Muscle of leg (tissue), 3 donors: ENCODE measurements at regions not wholly inside any gene's neighbourhood (a gene's known extent, or its start where the extent isn't known, plus 50 kb on each side); places are given as distances from the start of the nearest gene placed in this dataset.
"Not testable (repeated sequence)": the region's sequence is repeated elsewhere in the genome, so short reads cannot be mapped to it uniquely, and the experiment has no call there.

ENCODE experiments used
- DNase-seq: peaks from one replicate; pipeline ENCODE4 v3.0.0; 2013
- H3K27ac ChIP-seq: one replicate; pipeline ENCODE4 v1.5.1; 2013; ENCODE audit warnings: mild to moderate bottlenecking, low read length, control low read depth
- H3K27me3 ChIP-seq: one replicate; pipeline ENCODE4 v1.6.1; 2013; ENCODE audit warnings: low read length; ENCODE audit not compliant: control insufficient read depth, insufficient read depth
- H3K36me3 ChIP-seq: one replicate; pipeline ENCODE4 v1.6.1; 2013; ENCODE audit warnings: low read length; ENCODE audit not compliant: control insufficient read depth, insufficient read depth
- H3K4me1 ChIP-seq: one replicate; pipeline ENCODE4 v1.6.1; 2013; ENCODE audit warnings: low read length; ENCODE audit not compliant: control insufficient read depth, insufficient read depth
- H3K4me3 ChIP-seq: one replicate; pipeline ENCODE4 v1.5.1; 2013; ENCODE audit warnings: low read length, control low read depth
- H3K9me3 ChIP-seq: replicated peaks from 2 replicates; pipeline ENCODE4 v1.6.1; 2013; ENCODE audit warnings: low read depth, low read length; ENCODE audit not compliant: control insufficient read depth
- WGBS: methylation state at CpG from one replicate; pipeline ENCODE4 v1.1.5; 2013; ENCODE audit warnings: missing lambda C conversion rate; ENCODE audit not compliant: insufficient coverage; 5-methylcytosine and 5-hydroxymethylcytosine counted together

GRCh38 chr6:48389146-48390043, 278.4 kb upstream of the PTCHD4 start:
- 82% methylated on average over 4 of the region's 4 CpGs for WGBS
- H3K4me1 ChIP-seq = no peaks in the 10 kb centered on the region
- peaks cover 9% of the 10 kb centered on the region for H3K9me3 ChIP-seq
- H3K27me3 ChIP-seq = no peaks in the 10 kb centered on the region
- H3K27ac ChIP-seq = no peak overlapping the region
- H3K36me3 ChIP-seq = no peaks in the 10 kb centered on the region
- H3K4me3 ChIP-seq = no peak overlapping the region
- no peak for DNase-seq

GRCh38 chr6:48388044-48388443, 277.0 kb upstream of the PTCHD4 start:
- H3K36me3 ChIP-seq = no peaks in the 10 kb centered on the region
- no CpG with 5 or more reads among the region's 2 CpGs for WGBS

GRCh38 chr6:48378884-48379407, 267.9 kb upstream of the PTCHD4 start:
- Histone ChIP-seq H3K4me3 (no peak overlapping the region), H3K36me3 (no peaks in the 10 kb centered on the region), H3K27me3 (no peaks in the 10 kb centered on the region), H3K27ac (no peak overlapping the region), H3K9me3 (no peaks in the 10 kb centered on the region), H3K4me1 (no peaks in the 10 kb centered on the region)
- no peak for DNase-seq

More at GRCh38 chr6:48388044-48388443, 277.0 kb upstream of the PTCHD4 start:
- Histone ChIP-seq H3K9me3 (peaks cover 9% of the 10 kb centered on the region), H3K27me3 (no peaks in the 10 kb centered on the region), H3K4me3 (no peak overlapping the region), H3K27ac (no peak overlapping the region), H3K4me1 (no peaks in the 10 kb centered on the region)
- no peak for DNase-seq

- Histone ChIP-seq H3K27me3 (no peaks in the 10 kb centered on the region), H3K4me3 (no peak overlapping the region), H3K4me1 (no peaks in the 10 kb centered on the region), H3K36me3 (no peaks in the 10 kb centered on the region), H3K27ac (no peak overlapping the region), H3K9me3 (no peaks in the 10 kb centered on the region)
- DNase-seq = no peak
- 63% methylated on average over 1 of the region's 3 CpGs for WGBS
Observed at GRCh38 chr6:48377115-48377514, 266.1 kb upstream of the PTCHD4 start.

- H3K36me3 ChIP-seq, DNase-seq, H3K4me3 ChIP-seq, H3K27me3 ChIP-seq, H3K9me3 ChIP-seq, H3K27ac ChIP-seq, H3K4me1 ChIP-seq: not testable (repeated sequence)
- 95% methylated on average over 17 of the region's 34 CpGs for WGBS
Observed at GRCh38 chr6:48371226-48371625, 260.2 kb upstream of the PTCHD4 start.

GRCh38 chr6:48369100-48369499, 258.1 kb upstream of the PTCHD4 start:
- Histone ChIP-seq H3K36me3 (no peaks in the 10 kb centered on the region), H3K4me3 (no peak overlapping the region), H3K27me3 (no peaks in the 10 kb centered on the region), H3K27ac (no peak overlapping the region), H3K9me3 (peaks cover 2% of the 10 kb centered on the region), H3K4me1 (no peaks in the 10 kb centered on the region)
- no CpG with 5 or more reads among the region's 2 CpGs for WGBS
- DNase-seq = no peak

- Histone ChIP-seq H3K36me3 (no peaks in the 10 kb centered on the region), H3K9me3 (no peaks in the 10 kb centered on the region), H3K27me3 (no peaks in the 10 kb centered on the region), H3K27ac (no peak overlapping the region), H3K4me3 (no peak overlapping the region), H3K4me1 (no peaks in the 10 kb centered on the region)
- no CpG with 5 or more reads among the region's 1 CpG for WGBS
- DNase-seq = no peak
Observed at GRCh38 chr6:48325701-48326100, 214.7 kb upstream of the PTCHD4 start.

- H3K9me3 ChIP-seq = no peaks in the 10 kb centered on the region
- no peak for DNase-seq
- no peaks in the 10 kb centered on the region for H3K36me3 ChIP-seq
- H3K4me3 ChIP-seq = no peak overlapping the region
- no peak overlapping the region for H3K27ac ChIP-seq
- H3K4me1 ChIP-seq = no peaks in the 10 kb centered on the region
- no peaks in the 10 kb centered on the region for H3K27me3 ChIP-seq
- WGBS = 86% methylated on average over 5 of the region's 5 CpGs
Observed at GRCh38 chr6:48318670-48319069, 207.7 kb upstream of the PTCHD4 start.

GRCh38 chr6:48315915-48316314, 204.9 kb upstream of the PTCHD4 start:
- Histone ChIP-seq H3K9me3 (no peaks in the 10 kb centered on the region), H3K4me1 (no peaks in the 10 kb centered on the region), H3K4me3 (no peak overlapping the region), H3K36me3 (no peaks in the 10 kb centered on the region), H3K27ac (no peak overlapping the region), H3K27me3 (no peaks in the 10 kb centered on the region)
- no CpG with 5 or more reads among the region's 1 CpG for WGBS
- no peak for DNase-seq

- Histone ChIP-seq H3K36me3 (no peaks in the 10 kb centered on the region), H3K27me3 (no peaks in the 10 kb centered on the region), H3K27ac (no peak overlapping the region), H3K4me3 (no peak overlapping the region), H3K4me1 (no peaks in the 10 kb centered on the region), H3K9me3 (no peaks in the 10 kb centered on the region)
- DNase-seq = no peak
- WGBS = no CpG with 5 or more reads among the region's 5 CpGs
Observed at GRCh38 chr6:48315051-48315719, 204.2 kb upstream of the PTCHD4 start.
